ENCODE measurements at regions not wholly inside any gene's neighbourhood (a gene's known extent, or its start where the extent isn't known, plus 50 kb on each side); places are given as distances from the start of the nearest gene placed in this dataset.

DNA sequence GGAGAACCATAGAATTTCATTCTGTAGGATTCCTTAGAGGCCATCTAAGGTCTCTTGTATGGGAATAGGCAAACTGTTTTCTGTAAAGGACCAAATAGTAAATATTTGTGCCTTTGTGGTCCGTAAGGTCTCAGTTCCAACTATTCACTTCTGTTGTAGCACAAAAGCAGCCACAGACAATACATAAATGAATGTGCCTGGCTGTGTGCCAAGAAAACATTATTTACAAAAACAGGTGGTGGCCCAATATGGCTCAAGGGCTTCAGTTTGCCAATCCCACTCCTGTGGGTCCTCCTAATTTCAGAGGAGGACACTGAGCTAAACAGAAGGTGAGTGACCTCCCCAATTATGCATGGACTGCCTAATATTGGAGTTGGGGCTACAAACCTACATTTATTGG lies 67.6 kb upstream of the EDEM3 start:
- Histone ChIP-seq H3K79me2 (ENCODE audit: low read length) (no peaks in the 10 kb centered on the region), H3K4me1 (ENCODE audit: low read length) (peaks cover 21% of the 10 kb centered on the region), H3K9me3 (replicated peaks; ENCODE audit: insufficient read depth, low read length) (no peaks in the 10 kb centered on the region), H2AFZ (ENCODE audit: low read length) (no peak overlapping the region), H3F3A (ENCODE audit: insufficient read depth, low read length) (peaks cover 6% of the 10 kb centered on the region; the same call in 1 of the 2 replicates), H3K4me2 (ENCODE audit: low read depth, low read length) (no peak overlapping the region), H4K20me1 (ENCODE audit: insufficient read depth, low read length) (no peaks in the 10 kb centered on the region), H3K27ac (ENCODE audit: low read length) (no peak overlapping the region), H3K4me3 (ENCODE audit: low read length) (no peak overlapping the region), H3K36me3 (replicated peaks; ENCODE audit: insufficient read depth, low read length) (no peaks in the 10 kb centered on the region), H3K9ac (ENCODE audit: low read length) (no peak overlapping the region), H3K9me2 (replicated peaks; ENCODE audit: insufficient read depth, low read length) (no peaks in the 10 kb centered on the region), H3K27me3 (replicated peaks; ENCODE audit: insufficient read depth, low read length) (no peaks in the 10 kb centered on the region)
- no peak for TF ChIP-seq EZH2phosphoT487 (IDR thresholded peaks at IDR 0.05; ENCODE audit: low read length)
- no peak for TF ChIP-seq EZH2 (optimal IDR thresholded peaks at IDR 0.05; ENCODE audit: low read depth, low read length)
- TF ChIP-seq, protein P1, sequence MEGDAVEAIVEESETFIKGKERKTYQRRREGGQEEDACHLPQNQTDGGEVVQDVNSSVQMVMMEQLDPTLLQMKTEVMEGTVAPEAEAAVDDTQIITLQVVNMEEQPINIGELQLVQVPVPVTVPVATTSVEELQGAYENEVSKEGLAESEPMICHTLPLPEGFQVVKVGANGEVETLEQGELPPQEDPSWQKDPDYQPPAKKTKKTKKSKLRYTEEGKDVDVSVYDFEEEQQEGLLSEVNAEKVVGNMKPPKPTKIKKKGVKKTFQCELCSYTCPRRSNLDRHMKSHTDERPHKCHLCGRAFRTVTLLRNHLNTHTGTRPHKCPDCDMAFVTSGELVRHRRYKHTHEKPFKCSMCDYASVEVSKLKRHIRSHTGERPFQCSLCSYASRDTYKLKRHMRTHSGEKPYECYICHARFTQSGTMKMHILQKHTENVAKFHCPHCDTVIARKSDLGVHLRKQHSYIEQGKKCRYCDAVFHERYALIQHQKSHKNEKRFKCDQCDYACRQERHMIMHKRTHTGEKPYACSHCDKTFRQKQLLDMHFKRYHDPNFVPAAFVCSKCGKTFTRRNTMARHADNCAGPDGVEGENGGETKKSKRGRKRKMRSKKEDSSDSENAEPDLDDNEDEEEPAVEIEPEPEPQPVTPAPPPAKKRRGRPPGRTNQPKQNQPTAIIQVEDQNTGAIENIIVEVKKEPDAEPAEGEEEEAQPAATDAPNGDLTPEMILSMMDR (IDR thresholded peaks at IDR 0.05; ENCODE audit: low read length) = no peak
- peak; percentile 5 for DNase-seq

DNA sequence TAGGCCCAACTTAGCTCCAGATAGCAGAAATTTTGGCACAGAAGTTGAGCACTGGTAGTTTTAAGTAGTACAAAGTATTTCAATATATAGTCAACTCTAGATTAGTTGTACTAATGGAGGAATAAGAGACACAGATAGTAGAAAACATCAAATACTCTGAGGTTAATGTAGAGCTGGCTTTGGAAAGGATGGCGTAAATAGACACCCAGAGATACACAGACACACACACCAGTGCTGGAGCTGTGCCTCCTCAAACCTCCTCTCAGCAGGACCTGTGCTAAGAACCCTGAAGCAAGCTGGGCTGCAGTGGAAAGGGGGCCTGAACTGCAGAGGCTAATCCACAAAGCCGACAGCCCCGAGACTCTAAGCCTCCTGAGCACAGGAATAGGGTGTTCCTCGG lies 67.0 kb upstream of the EDEM3 start:
- H4K20me1 ChIP-seq (ENCODE audit: insufficient read depth, low read length) = no peaks in the 10 kb centered on the region
- H3K4me2 ChIP-seq (ENCODE audit: low read depth, low read length) = no peak overlapping the region

DNA sequence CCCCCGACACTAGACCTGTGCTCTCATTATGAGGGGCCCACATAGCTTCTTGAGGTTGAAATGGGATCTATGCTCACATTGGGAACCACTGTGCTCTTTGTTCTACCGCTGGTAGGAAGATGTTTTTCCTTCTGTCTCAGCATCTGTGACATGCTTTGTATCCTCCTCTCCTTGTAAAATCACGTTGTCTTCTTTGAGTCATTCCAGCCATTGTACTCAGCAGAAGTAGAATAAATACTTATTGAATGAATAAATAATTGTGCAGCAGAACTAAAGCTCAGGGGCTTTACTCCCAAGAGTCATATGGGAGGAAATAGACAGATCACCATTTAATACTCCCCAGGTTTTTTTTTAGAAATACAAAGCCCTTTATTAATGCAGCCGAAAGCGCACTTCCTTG lies 66.3 kb upstream of the EDEM3 start:
- H3K27ac ChIP-seq (ENCODE audit: low read length) = no peak overlapping the region
- H3F3A ChIP-seq (ENCODE audit: insufficient read depth, low read length) = peaks cover 6% of the 10 kb centered on the region; the same call in 1 of the 2 replicates
- no peaks in the 10 kb centered on the region for H3K36me3 ChIP-seq (replicated peaks; ENCODE audit: insufficient read depth, low read length)
- H3K9me2 ChIP-seq (replicated peaks; ENCODE audit: insufficient read depth, low read length) = no peaks in the 10 kb centered on the region
- no peaks in the 10 kb centered on the region for H3K79me2 ChIP-seq (ENCODE audit: low read length)
- no peaks in the 10 kb centered on the region for H3K9me3 ChIP-seq (replicated peaks; ENCODE audit: insufficient read depth, low read length)
- TF ChIP-seq, protein P1 (IDR thresholded peaks at IDR 0.05; ENCODE audit: low read length) = no peak
- no peak for TF ChIP-seq EZH2 (optimal IDR thresholded peaks at IDR 0.05; ENCODE audit: low read depth, low read length)
- TF ChIP-seq EZH2phosphoT487 (IDR thresholded peaks at IDR 0.05; ENCODE audit: low read length) = no peak
- no peak for DNase-seq
- H2AFZ ChIP-seq (ENCODE audit: low read length) = no peak overlapping the region
- H4K20me1 ChIP-seq (ENCODE audit: insufficient read depth, low read length) = no peaks in the 10 kb centered on the region
- no peak overlapping the region for H3K9ac ChIP-seq (ENCODE audit: low read length)
- no peak overlapping the region for H3K4me2 ChIP-seq (ENCODE audit: low read depth, low read length)
- peaks cover 19% of the 10 kb centered on the region for H3K4me1 ChIP-seq (ENCODE audit: low read length)
- no peak overlapping the region for H3K4me3 ChIP-seq (ENCODE audit: low read length)
- no peaks in the 10 kb centered on the region for H3K27me3 ChIP-seq (replicated peaks; ENCODE audit: insufficient read depth, low read length)

More for the DNA sequence above, 67.0 kb upstream of the EDEM3 start:
- H3K27ac ChIP-seq (ENCODE audit: low read length) = no peak overlapping the region
- peak; percentile 4 for DNase-seq
- no peak overlapping the region for H2AFZ ChIP-seq (ENCODE audit: low read length)
- no peaks in the 10 kb centered on the region for H3K27me3 ChIP-seq (replicated peaks; ENCODE audit: insufficient read depth, low read length)
- no peak overlapping the region for H3K9ac ChIP-seq (ENCODE audit: low read length)
- H3K36me3 ChIP-seq (replicated peaks; ENCODE audit: insufficient read depth, low read length) = no peaks in the 10 kb centered on the region
- no peaks in the 10 kb centered on the region for H3K9me3 ChIP-seq (replicated peaks; ENCODE audit: insufficient read depth, low read length)
- peaks cover 21% of the 10 kb centered on the region for H3K4me1 ChIP-seq (ENCODE audit: low read length)
- no peaks in the 10 kb centered on the region for H3K79me2 ChIP-seq (ENCODE audit: low read length)
- H3K9me2 ChIP-seq (replicated peaks; ENCODE audit: insufficient read depth, low read length) = no peaks in the 10 kb centered on the region
- TF ChIP-seq, protein P1 (IDR thresholded peaks at IDR 0.05; ENCODE audit: low read length) = no peak
- TF ChIP-seq EZH2phosphoT487 (IDR thresholded peaks at IDR 0.05; ENCODE audit: low read length) (no peak), EZH2 (optimal IDR thresholded peaks at IDR 0.05; ENCODE audit: low read depth, low read length) (no peak)
- H3K4me3 ChIP-seq (ENCODE audit: low read length) = no peak overlapping the region
- H3F3A ChIP-seq (ENCODE audit: insufficient read depth, low read length) = peaks cover 6% of the 10 kb centered on the region; the same call in 1 of the 2 replicates
